SK-N-SH (cell line): ENCODE measurements at regions not wholly inside any gene's neighbourhood (a gene's known extent, or its start where the extent isn't known, plus 50 kb on each side); places are given as distances from the start of the nearest gene placed in this dataset.

Source experiments
- CTCF ChIA-PET: fragments of 300-600, 350-600 bp; formaldehyde crosslinking; extraction: SDS; loops from one replicate; lab custom pipeline; 2021; lab: Yijun Ruan, JAX
- POLR2A ChIA-PET: fragments of 350-600 bp; sonication (Branson Sonifier 250); formaldehyde crosslinking; extraction: SDS; loops from one replicate; lab custom pipeline; 2020; ENCODE audit warnings: antibody characterized with exemption, inconsistent platforms; lab: Yijun Ruan, JAX
- DNase-seq: peaks from one replicate; pipeline ENCODE4 v3.0.0; 2012
- H2AFZ ChIP-seq: fragments of 200-600 bp; sonication (generic); 2 replicates; pipeline ENCODE4 v1.8.1; 2016; ENCODE audit warnings: antibody characterized with exemption, mild to moderate bottlenecking, low read depth
- H3F3A ChIP-seq: fragments of 200-600 bp; sonication (generic); replicated peaks from 2 replicates; pipeline ENCODE3; 2016; ENCODE audit warnings: antibody characterized with exemption, mild to moderate bottlenecking; ENCODE audit not compliant: insufficient read depth
- H3K27ac ChIP-seq, 2 experiments: fragments of 200-500 bp in 1 of 2; fragments of 200-600 bp in 1 of 2; sonication (Bioruptor generic) in 1 of 2; sonication (generic), shearing (Covaris generic) in 1 of 2; 2 replicates each; pipeline versions ENCODE4 v1.5.1 to v1.6.1; 2014 to 2016; ENCODE audit warnings: low read depth in 2 of 2, inconsistent platforms in 1 of 2, low read length in 1 of 2, mild to moderate bottlenecking in 1 of 2, mixed read lengths in 1 of 2
- H3K27me3 ChIP-seq: fragments of 200-600 bp; sonication (generic), shearing (Covaris generic); 2 replicates; pipeline ENCODE4 v1.6.1; 2016; ENCODE audit warnings: mixed run types; ENCODE audit not compliant: insufficient read depth
- H3K36me3 ChIP-seq, 2 experiments: fragments of 200-500 bp in 1 of 2; fragments of 200-600 bp in 1 of 2; sonication (Bioruptor generic) in 1 of 2; sonication (generic) in 1 of 2; replicated peaks in 1 of 2; 2 replicates each; pipeline versions ENCODE3 to v1.5.1; 2014 to 2016; ENCODE audit warnings: low read length in 1 of 2, mild to moderate bottlenecking in 1 of 2; ENCODE audit not compliant: insufficient read depth in 2 of 2, control insufficient read depth in 1 of 2
- H3K4me1 ChIP-seq, 2 experiments: fragments of 200-500 bp in 1 of 2; fragments of 200-600 bp in 1 of 2; sonication (Bioruptor generic) in 1 of 2; sonication (generic), shearing (Covaris generic) in 1 of 2; 2 replicates each; pipeline versions ENCODE4 v1.5.1 to v1.6.1; 2014 to 2016; ENCODE audit warnings: low read depth in 1 of 2, low read length in 1 of 2, mixed run types in 1 of 2; ENCODE audit not compliant: insufficient read depth in 2 of 2, control insufficient read depth in 1 of 2
- H3K4me2 ChIP-seq: fragments of 200-600 bp; sonication (generic), shearing (Covaris generic); 2 replicates; pipeline ENCODE4 v1.6.1; 2017; ENCODE audit warnings: mixed run types
- H3K4me3 ChIP-seq, 2 experiments: fragments of 200-500 bp in 1 of 2; fragments of 200-600 bp in 1 of 2; sonication (Bioruptor generic) in 1 of 2; sonication (generic), shearing (Covaris generic) in 1 of 2; 2 replicates each; pipeline versions ENCODE4 v1.5.1 to v1.8.1; 2014 to 2016; ENCODE audit warnings: low read depth in 2 of 2, inconsistent platforms in 1 of 2, low read length in 1 of 2, mild to moderate bottlenecking in 1 of 2, mixed read lengths in 1 of 2, moderate library complexity in 1 of 2
- H3K79me2 ChIP-seq: fragments of 200-600 bp; sonication (generic); 2 replicates; pipeline ENCODE4 v1.8.1; 2017; ENCODE audit warnings: mild to moderate bottlenecking; ENCODE audit not compliant: insufficient read depth
- H3K9ac ChIP-seq: fragments of 200-600 bp; sonication (generic); 2 replicates; pipeline ENCODE4 v1.6.1; 2017; ENCODE audit warnings: mixed run types
- H3K9me2 ChIP-seq: fragments of 200-600 bp; sonication (generic); 2 replicates; pipeline ENCODE4 v1.6.1; 2017; ENCODE audit warnings: mixed run types
- H3K9me3 ChIP-seq: fragments of 200-600 bp; sonication (generic); 2 replicates; pipeline ENCODE4 v1.6.1; 2017; ENCODE audit warnings: mixed run types, mild to moderate bottlenecking, moderate library complexity
- H4K20me1 ChIP-seq: fragments of 200-600 bp; sonication (generic); 2 replicates; pipeline ENCODE4 v1.6.1; 2017; ENCODE audit warnings: mild to moderate bottlenecking, mixed run types; ENCODE audit not compliant: insufficient read depth
- EZH2phosphoT487 ChIP-seq: fragments of 200-600 bp; sonication (generic); IDR thresholded peaks from 2 replicates; pipeline ENCODE4 v1.6.1; 2017; ENCODE audit warnings: low read depth, mixed run types, mild to moderate bottlenecking, antibody characterized with exemption, moderate library complexity, borderline replicate concordance
- GATA2 ChIP-seq: sonication (generic); formaldehyde crosslinking; IDR thresholded peaks from 2 replicates; pipeline ENCODE4 v1.5.0; 2020; ENCODE audit warnings: mild to moderate bottlenecking, missing genetic modification reagents
- MEF2A ChIP-seq: IDR thresholded peaks from 2 replicates; pipeline ENCODE4 v1.4.0; 2012; ENCODE audit warnings: low read depth, borderline replicate concordance
- NFIC ChIP-seq: IDR thresholded peaks from 2 replicates; pipeline ENCODE4 v1.4.0; 2012; ENCODE audit warnings: borderline replicate concordance
- POLR2AphosphoS5 ChIP-seq: IDR thresholded peaks from 2 replicates; pipeline ENCODE4 v1.6.1; 2012; ENCODE audit warnings: low read depth, low read length
- RCOR1 ChIP-seq: fragments of 150-350 bp; IDR thresholded peaks from 2 replicates; pipeline ENCODE4 v1.6.1; 2017; ENCODE audit warnings: antibody characterized with exemption, low read length
- RFX5 ChIP-seq: IDR thresholded peaks from 2 replicates; pipeline ENCODE4 v1.6.1; 2012; ENCODE audit warnings: mild to moderate bottlenecking, improper control_type of control experiment, low read length
- TAF1 ChIP-seq: IDR thresholded peaks from 2 replicates; pipeline ENCODE4 v1.6.1; 2012; ENCODE audit warnings: low read depth, mild to moderate bottlenecking, low read length, moderate library complexity, borderline replicate concordance
- TCF12 ChIP-seq: IDR thresholded peaks from 2 replicates; pipeline ENCODE4 v1.4.0; 2012
- TEAD4 ChIP-seq: IDR thresholded peaks from 2 replicates; pipeline ENCODE4 v1.4.0; 2012; ENCODE audit warnings: mild to moderate bottlenecking, borderline replicate concordance; ENCODE audit not compliant: insufficient read depth
- YY1 ChIP-seq: IDR thresholded peaks from 2 replicates; pipeline ENCODE4 v1.4.0; 2012; ENCODE audit warnings: low read depth, mild to moderate bottlenecking
- WGBS: methylation state at CpG from one replicate; pipeline ENCODE4 v1.1.6; 2017; ENCODE audit warnings: low lambda C conversion rate; 5-methylcytosine and 5-hydroxymethylcytosine counted together
- TF ChIP-seq, protein P1 (sequence below): IDR thresholded peaks from 2 replicates; pipeline ENCODE4 v1.6.1; 2012; ENCODE audit warnings: mild to moderate bottlenecking, low read depth, low read length, moderate library complexity
- TF ChIP-seq, protein P2 (sequence below): IDR thresholded peaks from 2 replicates; pipeline ENCODE4 v1.4.0; 2012; ENCODE audit warnings: low read depth, borderline replicate concordance

DNA sequence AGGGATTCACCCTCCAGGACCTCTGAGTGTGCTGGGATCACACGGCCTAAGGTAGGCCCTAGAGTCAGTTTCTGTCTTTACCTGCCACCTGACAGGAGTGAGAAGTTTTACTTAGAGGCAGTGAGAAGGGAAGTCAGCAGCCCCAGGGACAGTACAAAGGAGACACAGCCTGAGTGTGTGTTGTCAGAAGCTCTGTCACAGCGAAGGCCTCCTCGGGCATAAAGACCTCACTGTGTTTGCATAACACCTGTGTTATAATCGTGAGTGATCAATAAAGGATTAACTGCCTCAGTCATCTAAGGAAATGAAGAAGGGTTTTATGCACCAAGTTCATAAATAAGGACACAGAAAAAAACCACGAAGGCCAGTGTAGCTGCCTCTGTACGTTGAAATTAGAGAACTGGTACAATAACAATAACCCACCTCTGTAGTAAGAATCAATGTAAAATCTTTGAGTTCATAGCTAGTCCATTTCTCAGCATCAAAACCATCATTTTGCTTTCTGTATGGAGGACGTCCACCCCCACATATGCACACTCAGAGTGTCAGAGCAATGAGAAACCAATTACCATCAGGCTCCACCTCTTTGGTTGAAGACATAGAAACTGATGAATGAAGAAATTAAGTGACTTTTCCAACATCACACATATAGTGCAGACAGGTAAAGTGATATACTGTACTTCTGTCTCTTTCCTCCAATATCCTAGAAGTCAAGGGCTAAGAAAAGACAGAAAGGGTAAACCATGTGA is 159.3 kb downstream of the DAD1 start:
- CTCF ChIA-PET, result interaction anchor here (1.2 kb wide), 1 partner anchor 345 kb away, joined by 3 read pairs; no protein-coding TSS in a partner anchor
- Histone ChIP-seq H4K20me1 (0 out of 2 replicates have a peak, but pooled peaks cover 3% of the 10 kb centered on the region), H3K4me3 (no peak overlapping the region), H3F3A (peaks cover 12% of the 10 kb centered on the region), H3K36me3 (no peaks in the 10 kb centered on the region), H2AFZ (no peak overlapping the region), H3K9me3 (no peaks in the 10 kb centered on the region), H3K27ac (no peak overlapping the region), H3K27me3 (peaks cover 26% of the 10 kb centered on the region; the same call in 1 of the 2 replicates), H3K4me2 (no peak overlapping the region), H3K4me1 (peaks cover 0 to 32% of the 10 kb centered on the region in 2 experiments; a peak in 3 of 4 replicates), H3K79me2 (no peaks in the 10 kb centered on the region), H3K9ac (no peak overlapping the region), H3K9me2 (no peaks in the 10 kb centered on the region)
- WGBS, result 28% methylated on average over 7 of the region's 7 CpGs
- DNase-seq, result no peak
- POLR2A ChIA-PET, result no interaction called here
- TF ChIP-seq GATA2 (no peak), YY1 (no peak), EZH2phosphoT487 (no peak), RFX5 (no peak), MEF2A (no peak), POLR2AphosphoS5 (no peak), RCOR1 (no peak), TCF12 (no peak), NFIC (no peak), TAF1 (no peak), TEAD4 (no peak)
- TF ChIP-seq, protein P1, sequence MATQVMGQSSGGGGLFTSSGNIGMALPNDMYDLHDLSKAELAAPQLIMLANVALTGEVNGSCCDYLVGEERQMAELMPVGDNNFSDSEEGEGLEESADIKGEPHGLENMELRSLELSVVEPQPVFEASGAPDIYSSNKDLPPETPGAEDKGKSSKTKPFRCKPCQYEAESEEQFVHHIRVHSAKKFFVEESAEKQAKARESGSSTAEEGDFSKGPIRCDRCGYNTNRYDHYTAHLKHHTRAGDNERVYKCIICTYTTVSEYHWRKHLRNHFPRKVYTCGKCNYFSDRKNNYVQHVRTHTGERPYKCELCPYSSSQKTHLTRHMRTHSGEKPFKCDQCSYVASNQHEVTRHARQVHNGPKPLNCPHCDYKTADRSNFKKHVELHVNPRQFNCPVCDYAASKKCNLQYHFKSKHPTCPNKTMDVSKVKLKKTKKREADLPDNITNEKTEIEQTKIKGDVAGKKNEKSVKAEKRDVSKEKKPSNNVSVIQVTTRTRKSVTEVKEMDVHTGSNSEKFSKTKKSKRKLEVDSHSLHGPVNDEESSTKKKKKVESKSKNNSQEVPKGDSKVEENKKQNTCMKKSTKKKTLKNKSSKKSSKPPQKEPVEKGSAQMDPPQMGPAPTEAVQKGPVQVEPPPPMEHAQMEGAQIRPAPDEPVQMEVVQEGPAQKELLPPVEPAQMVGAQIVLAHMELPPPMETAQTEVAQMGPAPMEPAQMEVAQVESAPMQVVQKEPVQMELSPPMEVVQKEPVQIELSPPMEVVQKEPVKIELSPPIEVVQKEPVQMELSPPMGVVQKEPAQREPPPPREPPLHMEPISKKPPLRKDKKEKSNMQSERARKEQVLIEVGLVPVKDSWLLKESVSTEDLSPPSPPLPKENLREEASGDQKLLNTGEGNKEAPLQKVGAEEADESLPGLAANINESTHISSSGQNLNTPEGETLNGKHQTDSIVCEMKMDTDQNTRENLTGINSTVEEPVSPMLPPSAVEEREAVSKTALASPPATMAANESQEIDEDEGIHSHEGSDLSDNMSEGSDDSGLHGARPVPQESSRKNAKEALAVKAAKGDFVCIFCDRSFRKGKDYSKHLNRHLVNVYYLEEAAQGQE, result no peak
- TF ChIP-seq, protein P2, sequence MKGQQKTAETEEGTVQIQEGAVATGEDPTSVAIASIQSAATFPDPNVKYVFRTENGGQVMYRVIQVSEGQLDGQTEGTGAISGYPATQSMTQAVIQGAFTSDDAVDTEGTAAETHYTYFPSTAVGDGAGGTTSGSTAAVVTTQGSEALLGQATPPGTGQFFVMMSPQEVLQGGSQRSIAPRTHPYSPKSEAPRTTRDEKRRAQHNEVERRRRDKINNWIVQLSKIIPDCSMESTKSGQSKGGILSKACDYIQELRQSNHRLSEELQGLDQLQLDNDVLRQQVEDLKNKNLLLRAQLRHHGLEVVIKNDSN, result no peak
